HG03378 (cell line): ENCODE measurements at regions not wholly inside any gene's neighbourhood (a gene's known extent, or its start where the extent isn't known, plus 50 kb on each side); places are given as distances from the start of the nearest gene placed in this dataset.
"Not testable (repeated sequence)": the region's sequence is repeated elsewhere in the genome, so short reads cannot be mapped to it uniquely, and the experiment has no call there.

ENCODE experiments used
- ATAC-seq: cut with Tn5 transposase; IDR thresholded peaks from one replicate; pipeline ENCODE4 v1.9.1; 2021; ENCODE audit warnings: mild to moderate bottlenecking, moderate library complexity; ENCODE audit not compliant: unreplicated experiment

GRCh38 chr15:45863881-45864580 lies 229.2 kb downstream of the SQOR start:
- no peak for ATAC-seq

GRCh38 chr15:45866616-45867015 lies 231.8 kb downstream of the SQOR start:
- no peak for ATAC-seq

DNA sequence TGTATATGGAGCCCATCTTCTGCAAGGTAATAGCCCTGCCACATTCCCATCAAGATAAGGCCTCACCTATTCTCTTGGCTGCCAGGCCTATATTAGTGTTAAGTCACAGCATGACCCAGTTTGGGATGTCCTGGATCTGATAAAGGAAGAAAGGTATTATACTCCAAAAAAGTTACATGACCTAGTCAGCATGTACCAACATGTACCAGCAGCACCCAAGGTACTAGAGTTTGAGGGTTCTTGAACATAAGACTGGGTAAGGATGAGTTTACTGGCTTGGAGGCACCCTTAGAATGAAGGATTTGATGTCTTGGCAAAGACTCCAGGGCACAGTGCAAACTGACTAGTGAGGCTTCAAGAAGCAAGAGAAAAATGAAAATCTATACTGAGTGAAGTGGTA lies 232.5 kb downstream of the SQOR start:
- ATAC-seq, result no peak

GRCh38 chr15:45868109-45868691 lies 233.4 kb downstream of the SQOR start:
- no peak for ATAC-seq

DNA sequence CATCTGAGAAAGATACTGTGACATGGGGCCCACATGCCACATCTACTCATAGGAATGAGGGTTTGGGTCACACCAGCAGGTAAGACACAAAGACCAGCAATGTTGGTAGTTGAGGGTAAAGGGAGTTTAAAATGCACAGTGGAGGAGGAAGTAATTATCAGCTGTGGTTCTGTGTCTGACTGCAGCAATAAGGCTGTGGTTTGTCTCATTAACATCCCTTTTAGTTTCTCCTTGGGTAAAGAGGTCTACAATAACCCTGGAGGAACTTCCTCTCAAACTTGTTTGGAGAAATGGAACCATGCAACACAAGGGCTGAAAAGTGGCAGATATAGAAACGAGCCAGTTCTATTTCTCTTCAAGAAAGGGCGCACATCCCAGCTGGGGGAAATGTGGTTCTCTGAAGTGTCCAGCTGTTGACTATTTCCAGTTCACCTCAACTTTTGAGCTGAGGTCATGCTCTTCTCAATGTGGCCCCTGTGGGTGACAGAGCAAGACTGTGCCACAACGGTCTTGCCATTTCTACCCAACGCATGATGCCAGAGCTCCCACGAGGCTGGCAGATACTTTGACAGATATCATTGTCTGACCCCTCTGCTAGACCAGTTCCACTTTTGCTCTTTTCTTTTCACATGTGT lies 234.3 kb downstream of the SQOR start:
- no peak for ATAC-seq

- ATAC-seq, result no peak
Measured at GRCh38 chr15:45871121-45871855, 236.5 kb downstream of the SQOR start.

- no peak for ATAC-seq
Measured at GRCh38 chr15:45873781-45874180, 239.0 kb downstream of the SQOR start.

GRCh38 chr15:45874566-45874965 lies 239.7 kb downstream of the SQOR start:
- not testable (repeated sequence) for ATAC-seq

DNA sequence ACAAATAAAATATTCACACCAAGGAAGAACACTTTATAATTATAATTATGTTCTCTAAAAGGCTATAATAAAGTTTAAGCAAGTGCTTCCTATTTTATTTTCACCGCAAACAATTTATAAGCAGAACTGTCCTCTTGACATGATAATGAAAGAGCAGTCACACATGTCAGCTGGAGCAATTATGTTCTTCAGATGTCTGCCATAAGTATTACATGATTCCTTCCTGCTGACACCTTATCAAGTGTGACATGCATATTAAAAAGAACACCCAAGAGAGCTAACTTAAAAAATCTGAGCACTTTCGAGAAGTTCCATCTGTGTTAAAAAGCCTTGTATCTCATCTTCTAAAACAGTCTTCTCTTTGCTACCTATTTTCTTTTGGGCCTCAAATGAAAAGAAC lies 249.5 kb downstream of the SQOR start:
- no peak for ATAC-seq

GRCh38 chr15:45884755-45885445 lies 250.1 kb downstream of the SQOR start:
- no peak for ATAC-seq

- no peak for ATAC-seq
Measured at GRCh38 chr15:45885801-45886200, 251.0 kb downstream of the SQOR start.

DNA sequence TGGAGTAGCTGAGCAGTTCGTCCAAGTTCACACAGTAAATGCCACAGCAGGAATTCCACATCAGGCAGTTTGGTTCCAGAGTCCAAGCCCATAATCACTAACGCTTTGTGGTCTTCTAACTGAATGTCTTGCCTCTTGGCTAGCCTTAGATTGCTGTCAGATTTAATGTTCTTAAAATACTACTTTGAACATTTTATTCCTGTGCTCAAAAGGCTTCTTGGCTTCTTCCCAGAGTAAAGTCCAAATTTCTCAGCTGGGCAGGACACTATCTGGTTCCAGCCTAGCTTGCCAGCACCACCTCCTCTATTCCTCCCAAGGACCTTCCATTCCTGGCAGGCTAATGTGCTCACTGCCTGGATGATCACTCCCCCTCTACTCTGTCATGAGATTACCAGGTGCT lies 256.9 kb downstream of the SQOR start:
- ATAC-seq, result no peak

DNA sequence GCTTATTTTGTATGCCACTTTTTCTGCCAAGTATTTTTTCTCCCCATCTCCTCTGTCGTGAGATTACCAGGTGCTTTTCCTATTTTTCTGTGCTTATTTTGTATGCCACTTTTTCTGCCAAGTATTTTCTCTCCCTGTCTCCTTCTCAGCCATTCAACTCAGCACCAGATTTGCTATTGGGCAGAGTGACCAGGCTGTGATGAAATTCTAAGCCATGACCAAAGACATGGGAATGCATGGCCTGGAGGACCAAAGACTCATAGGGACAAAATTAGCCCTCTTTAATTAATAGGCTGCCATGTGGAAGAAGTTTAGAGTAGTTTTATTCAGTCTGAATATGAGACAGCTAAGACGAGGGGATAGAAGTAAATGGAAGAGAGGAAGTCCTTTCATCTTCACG lies 257.4 kb downstream of the SQOR start:
- ATAC-seq, result no peak

- ATAC-seq, result no peak
Measured at GRCh38 chr15:45903283-45903682, 268.5 kb downstream of the SQOR start.

DNA sequence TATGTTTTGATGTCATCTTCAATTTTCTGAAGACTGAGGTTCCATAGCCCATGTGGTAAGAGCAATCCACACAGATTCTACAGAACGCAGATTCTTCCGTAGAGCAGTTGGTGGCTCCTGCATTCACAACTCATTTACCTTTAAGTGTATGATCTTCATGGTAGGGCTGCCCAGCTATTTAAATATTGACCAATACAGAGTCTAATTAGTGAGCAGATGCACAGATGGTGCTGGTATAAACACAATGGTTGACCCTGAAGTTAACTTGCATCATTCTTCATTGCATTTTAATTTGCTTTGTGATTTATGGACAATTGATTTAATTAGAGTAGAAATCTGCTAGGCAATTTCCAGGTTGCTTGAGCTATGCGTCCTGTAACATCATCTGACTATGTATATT lies 269.2 kb downstream of the SQOR start:
- no peak for ATAC-seq

DNA sequence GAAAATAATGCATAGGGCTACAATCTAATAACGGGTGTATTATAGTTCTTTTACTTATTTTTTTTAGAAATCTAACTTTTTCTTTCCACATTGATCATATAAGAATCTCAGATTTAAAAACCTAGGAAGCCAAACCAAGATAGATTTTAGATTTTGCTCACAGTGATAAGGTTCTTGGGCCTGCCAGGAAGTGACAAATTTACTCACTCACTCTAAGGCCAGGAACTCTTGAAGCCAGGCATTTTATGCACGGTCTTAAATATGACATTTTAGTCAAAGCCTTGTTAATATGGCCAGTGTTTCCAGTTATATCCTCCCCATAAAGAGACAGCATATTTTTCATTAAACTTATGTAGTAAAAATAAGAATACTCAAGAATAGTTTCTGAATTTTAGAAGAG lies 271.4 kb downstream of the SQOR start:
- ATAC-seq, result no peak

DNA sequence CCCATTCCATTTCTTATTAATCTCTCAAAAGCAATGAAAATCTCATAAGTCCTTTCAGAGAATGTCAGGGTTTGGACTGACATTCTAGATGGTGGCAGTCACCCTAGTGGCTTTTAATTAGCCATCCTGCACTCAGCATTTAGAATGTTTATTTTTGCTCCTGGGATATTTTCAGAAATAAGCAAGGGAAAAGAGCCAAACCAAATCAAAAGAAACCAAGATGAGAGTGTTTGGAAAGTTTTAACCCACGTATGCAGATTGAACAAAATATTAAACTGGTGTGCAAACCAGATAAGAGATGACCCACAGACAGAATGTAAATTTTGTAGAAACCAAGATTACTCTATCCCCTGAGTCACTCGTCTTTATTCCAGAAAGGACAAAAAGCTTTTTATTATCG lies 275.8 kb downstream of the SQOR start:
- no peak for ATAC-seq

- ATAC-seq, result no peak
Measured at GRCh38 chr15:45913451-45913850, 278.6 kb downstream of the SQOR start.

GRCh38 chr15:45914425-45914824 lies 279.6 kb downstream of the SQOR start:
- ATAC-seq, result no peak

GRCh38 chr15:45918839-45919238 lies 284.0 kb downstream of the SQOR start:
- no peak for ATAC-seq

- ATAC-seq, result no peak
Measured at GRCh38 chr15:45919806-45920205, 285.0 kb downstream of the SQOR start.
